Small intestine (tissue), 7 donors: ENCODE measurements at regions not wholly inside any gene's neighbourhood (a gene's known extent, or its start where the extent isn't known, plus 50 kb on each side); places are given as distances from the start of the nearest gene placed in this dataset.

Experiments used
- DNase-seq, 2 donors: peaks; one replicate each; pipeline versions ENCODE4 v3.0.0 to v3.0.0-alpha.2; 2013
- FAIRE-seq: peaks from 2 replicates; lab custom pipeline; 2012; peaks lifted over from hg19 to GRCh38; lab: Jason Lieb, UNC
- H3K27ac ChIP-seq, 3 donors: one replicate each; pipeline ENCODE4 v1.5.1; 2013; ENCODE audit warnings: low read length in 2 of 3, mild to moderate bottlenecking in 2 of 3, control low read depth in 1 of 3, inconsistent platforms in 1 of 3, low read depth in 1 of 3, moderate library complexity in 1 of 3
- H3K27me3 ChIP-seq, 3 donors: one replicate each; pipeline ENCODE4 v1.6.1; 2013; ENCODE audit warnings: low read length in 3 of 3, inconsistent platforms in 1 of 3; ENCODE audit not compliant: control insufficient read depth in 3 of 3, insufficient read depth in 3 of 3
- H3K36me3 ChIP-seq, 3 donors: one replicate each; pipeline ENCODE4 v1.6.1; 2013; ENCODE audit warnings: low read length in 3 of 3, inconsistent platforms in 1 of 3, low read depth in 1 of 3, mild to moderate bottlenecking in 1 of 3, moderate library complexity in 1 of 3; ENCODE audit not compliant: control insufficient read depth in 3 of 3, insufficient read depth in 2 of 3
- H3K4me1 ChIP-seq, 3 donors: one replicate each; pipeline ENCODE4 v1.6.1; 2013; ENCODE audit warnings: low read length in 2 of 3, inconsistent platforms in 1 of 3, low read depth in 1 of 3, mild to moderate bottlenecking in 1 of 3, moderate library complexity in 1 of 3; ENCODE audit not compliant: control insufficient read depth in 3 of 3, insufficient read depth in 2 of 3
- H3K4me3 ChIP-seq, 3 donors: one replicate each; pipeline ENCODE4 v1.5.1; 2013; ENCODE audit warnings: low read length in 3 of 3, control low read depth in 1 of 3, inconsistent platforms in 1 of 3, low read depth in 1 of 3, mild to moderate bottlenecking in 1 of 3, moderate library complexity in 1 of 3
- H3K9me3 ChIP-seq, 2 donors: one replicate each; pipeline ENCODE4 v1.6.1; 2013; ENCODE audit warnings: low read depth in 1 of 2, low read length in 1 of 2; ENCODE audit not compliant: control insufficient read depth in 2 of 2, insufficient read depth in 1 of 2
- WGBS, 3 donors: extraction: QIAGEN DNeasy Blood & Tissue Kit; methylation state at CpG; one replicate each; pipeline ENCODE4 v1.1.7; 2013; 5-methylcytosine and 5-hydroxymethylcytosine counted together
- donor health status: healthy with polysubstance abuse.
- donor health status: control.
- donor health status: control.
- donor health status: Bipolar disorder and iron deficiency.
- donor health status: healthy.

GRCh38 chr6:93701526-93701925, 282.2 kb upstream of the EPHA7 start:
- FAIRE-seq (no peak), DNase-seq (no peak)
- Histone ChIP-seq H3K36me3 (no peaks in the 10 kb centered on the region), H3K4me1 (no peaks in the 10 kb centered on the region), H3K27ac (no peak overlapping the region), H3K27me3 (no peaks in the 10 kb centered on the region), H3K4me3 (no peak overlapping the region), H3K9me3 (no peaks in the 10 kb centered on the region)
- 56 to 60% (median 57%) methylated on average over 2 of the region's 2 CpGs for WGBS, 3 donors

- Histone ChIP-seq H3K27me3 (no peaks in the 10 kb centered on the region), H3K4me3 (no peak overlapping the region), H3K27ac (no peak overlapping the region), H3K4me1 (no peaks in the 10 kb centered on the region), H3K9me3 (peaks cover 0 to 13% of the 10 kb centered on the region in 2 donors), H3K36me3 (no peaks in the 10 kb centered on the region)
- 89 to 96% (median 91%) methylated on average over 2 of the region's 2 CpGs for WGBS, 3 donors
- DNase-seq = no peak
- no peak for FAIRE-seq
Measured at GRCh38 chr6:93685494-93685893, 266.1 kb upstream of the EPHA7 start.

GRCh38 chr6:93684339-93684738, 265.0 kb upstream of the EPHA7 start:
- DNase-seq (peak in 1 of 2 donors; percentile 44), FAIRE-seq (no peak)
- Histone ChIP-seq H3K4me1 (no peaks in the 10 kb centered on the region), H3K27ac (no peak overlapping the region), H3K9me3 (peaks cover 0 to 13% of the 10 kb centered on the region in 2 donors), H3K27me3 (no peaks in the 10 kb centered on the region), H3K36me3 (no peaks in the 10 kb centered on the region), H3K4me3 (no peak overlapping the region)
- 28 to 71% (median 58%) methylated on average over 1 of the region's 1 CpG for WGBS, 3 donors

DNA sequence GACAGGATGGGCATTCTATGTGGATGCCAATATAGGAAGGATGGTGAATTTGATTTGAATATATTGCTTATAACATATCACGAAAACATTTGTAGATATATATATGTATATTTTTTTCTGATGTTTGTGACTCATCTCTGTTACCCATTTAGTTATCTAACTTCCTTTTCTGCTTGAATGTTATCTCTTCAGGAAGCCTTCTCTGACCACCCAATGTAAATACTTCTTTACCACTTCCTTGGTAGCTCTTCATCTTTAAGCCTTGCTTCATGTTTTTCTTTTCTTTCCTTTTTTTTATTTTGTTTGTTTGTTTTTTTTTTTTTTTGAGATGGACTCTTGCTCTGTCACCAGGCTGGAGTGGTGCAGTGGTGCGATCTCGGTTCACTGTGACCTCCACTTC, 260.5 kb upstream of the EPHA7 start:
- WGBS, 3 donors = 55 to 76% (median 72%) methylated on average over 3 of the region's 3 CpGs
- no peaks in the 10 kb centered on the region for H3K27me3 ChIP-seq
- no peaks in the 10 kb centered on the region for H3K4me1 ChIP-seq
- no peaks in the 10 kb centered on the region for H3K36me3 ChIP-seq
- FAIRE-seq = no peak
- no peak overlapping the region for H3K4me3 ChIP-seq
- peaks cover 0 to 9% of the 10 kb centered on the region in 2 donors for H3K9me3 ChIP-seq
- DNase-seq = no peak
- no peak overlapping the region for H3K27ac ChIP-seq

DNA sequence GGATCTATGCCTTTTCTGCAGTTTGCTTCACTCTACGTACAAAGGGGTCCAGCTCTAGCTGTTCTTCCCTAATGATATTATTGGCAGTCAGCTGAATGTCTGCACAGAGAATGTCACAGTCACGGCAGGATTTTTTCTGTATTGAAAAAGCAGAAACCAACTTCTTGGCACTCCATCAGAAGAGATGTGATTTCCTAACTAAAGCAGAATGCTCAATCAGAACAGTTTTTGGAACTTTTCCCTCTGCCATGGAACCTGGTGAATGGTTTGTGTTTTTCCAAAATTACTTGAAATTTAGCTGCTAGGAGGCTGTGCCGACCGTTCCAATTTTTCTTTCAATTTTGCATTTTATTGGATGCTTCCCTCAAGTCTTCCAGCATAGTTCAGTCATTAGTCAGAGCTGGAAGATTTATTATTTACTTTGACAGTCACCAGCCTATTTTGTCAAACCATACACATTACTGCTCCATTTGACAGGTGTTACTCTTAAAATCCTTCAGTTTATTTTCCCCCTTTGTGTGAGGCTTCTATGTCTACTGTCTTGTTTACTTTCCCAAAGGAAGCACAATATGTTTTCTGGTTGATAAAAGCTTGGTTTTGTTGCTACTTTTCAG, 259.6 kb upstream of the EPHA7 start:
- Histone ChIP-seq H3K27ac (no peak overlapping the region), H3K9me3 (no peaks in the 10 kb centered on the region), H3K36me3 (no peaks in the 10 kb centered on the region), H3K4me1 (no peaks in the 10 kb centered on the region), H3K27me3 (no peaks in the 10 kb centered on the region), H3K4me3 (no peak overlapping the region)
- FAIRE-seq (no peak), DNase-seq (no peak)
- 54 to 72% (median 67%) methylated on average over 4 of the region's 4 CpGs for WGBS, 3 donors

- Histone ChIP-seq H3K4me1 (no peaks in the 10 kb centered on the region), H3K4me3 (no peak overlapping the region), H3K27ac (no peak overlapping the region), H3K27me3 (no peaks in the 10 kb centered on the region), H3K9me3 (no peaks in the 10 kb centered on the region), H3K36me3 (no peaks in the 10 kb centered on the region)
- FAIRE-seq (no peak), DNase-seq (no peak)
- WGBS, 3 donors = 58 to 77% (median 70%) methylated on average over 4 of the region's 4 CpGs
Measured at GRCh38 chr6:93677264-93677965, 258.1 kb upstream of the EPHA7 start.

GRCh38 chr6:93676581-93676980, 257.2 kb upstream of the EPHA7 start:
- FAIRE-seq (no peak), DNase-seq (no peak)
- H3K27ac ChIP-seq = no peak overlapping the region
- no peaks in the 10 kb centered on the region for H3K36me3 ChIP-seq
- 63 to 79% (median 69%) methylated on average over 1 of the region's 1 CpG for WGBS, 3 donors
- no peak overlapping the region for H3K4me3 ChIP-seq
- H3K4me1 ChIP-seq = no peaks in the 10 kb centered on the region
- no peaks in the 10 kb centered on the region for H3K27me3 ChIP-seq
- no peaks in the 10 kb centered on the region for H3K9me3 ChIP-seq

GRCh38 chr6:93675856-93676417, 256.6 kb upstream of the EPHA7 start:
- DNase-seq (no peak), FAIRE-seq (no peak)
- H3K4me1 ChIP-seq = no peaks in the 10 kb centered on the region
- H3K4me3 ChIP-seq = no peak overlapping the region
- no peaks in the 10 kb centered on the region for H3K27me3 ChIP-seq
- H3K27ac ChIP-seq = no peak overlapping the region
- no peaks in the 10 kb centered on the region for H3K36me3 ChIP-seq
- 53 to 87% (median 73%) methylated on average over 1 of the region's 1 CpG for WGBS, 3 donors
- H3K9me3 ChIP-seq = no peaks in the 10 kb centered on the region
